ENCODE measurements at regions not wholly inside any gene's neighbourhood (a gene's known extent, or its start where the extent isn't known, plus 50 kb on each side); places are given as distances from the start of the nearest gene placed in this dataset.

DNA sequence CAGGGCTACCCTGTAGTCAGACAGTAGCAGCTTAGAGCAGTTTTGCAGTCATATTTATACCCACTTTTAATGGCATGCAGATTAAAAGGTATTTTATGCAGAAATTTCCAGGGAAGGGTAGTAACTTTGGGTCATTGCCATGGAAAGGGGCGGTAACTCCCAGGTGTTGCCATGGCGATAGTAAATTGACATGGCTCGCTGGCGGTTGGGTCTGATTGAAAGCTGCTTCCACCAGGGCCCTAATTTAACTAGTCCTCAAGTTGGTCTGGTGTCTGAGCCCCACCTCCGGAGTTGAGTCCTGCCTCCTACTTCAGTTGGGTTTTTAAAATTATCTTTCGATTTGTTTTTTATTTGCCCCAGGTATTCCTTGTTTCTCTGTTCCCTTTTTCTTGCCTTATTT is 70.1 kb downstream of the NAA11 start:
- intact Hi-C loops (cut with DNase I; ENCODE audit: low total_unique reads): no loop called here
- no peak overlapping the region for H3K27ac ChIP-seq
- WGBS, 5 donors: 69 to 81% (median 74%) methylated on average over 6 of the region's 6 CpGs
- TF ChIP-seq EP300 (IDR thresholded peaks at IDR 0.05): no peak
- TF ChIP-seq POLR2A (IDR thresholded peaks at IDR 0.05): no peak
- TF ChIP-seq, protein P1, sequence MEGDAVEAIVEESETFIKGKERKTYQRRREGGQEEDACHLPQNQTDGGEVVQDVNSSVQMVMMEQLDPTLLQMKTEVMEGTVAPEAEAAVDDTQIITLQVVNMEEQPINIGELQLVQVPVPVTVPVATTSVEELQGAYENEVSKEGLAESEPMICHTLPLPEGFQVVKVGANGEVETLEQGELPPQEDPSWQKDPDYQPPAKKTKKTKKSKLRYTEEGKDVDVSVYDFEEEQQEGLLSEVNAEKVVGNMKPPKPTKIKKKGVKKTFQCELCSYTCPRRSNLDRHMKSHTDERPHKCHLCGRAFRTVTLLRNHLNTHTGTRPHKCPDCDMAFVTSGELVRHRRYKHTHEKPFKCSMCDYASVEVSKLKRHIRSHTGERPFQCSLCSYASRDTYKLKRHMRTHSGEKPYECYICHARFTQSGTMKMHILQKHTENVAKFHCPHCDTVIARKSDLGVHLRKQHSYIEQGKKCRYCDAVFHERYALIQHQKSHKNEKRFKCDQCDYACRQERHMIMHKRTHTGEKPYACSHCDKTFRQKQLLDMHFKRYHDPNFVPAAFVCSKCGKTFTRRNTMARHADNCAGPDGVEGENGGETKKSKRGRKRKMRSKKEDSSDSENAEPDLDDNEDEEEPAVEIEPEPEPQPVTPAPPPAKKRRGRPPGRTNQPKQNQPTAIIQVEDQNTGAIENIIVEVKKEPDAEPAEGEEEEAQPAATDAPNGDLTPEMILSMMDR (IDR thresholded peaks at IDR 0.05): no peak
- no peak for TF ChIP-seq POLR2AphosphoS5 (IDR thresholded peaks at IDR 0.05)
- H3K4me1 ChIP-seq: no peaks in the 10 kb centered on the region
- DNase-seq: no peak
- H3K4me3 ChIP-seq: no peak overlapping the region
- H3K36me3 ChIP-seq: no peaks in the 10 kb centered on the region
- no peaks in the 10 kb centered on the region for H3K27me3 ChIP-seq
- peaks cover 0 to 7% (median 0%) of the 10 kb centered on the region in 4 donors for H3K9me3 ChIP-seq

DNA sequence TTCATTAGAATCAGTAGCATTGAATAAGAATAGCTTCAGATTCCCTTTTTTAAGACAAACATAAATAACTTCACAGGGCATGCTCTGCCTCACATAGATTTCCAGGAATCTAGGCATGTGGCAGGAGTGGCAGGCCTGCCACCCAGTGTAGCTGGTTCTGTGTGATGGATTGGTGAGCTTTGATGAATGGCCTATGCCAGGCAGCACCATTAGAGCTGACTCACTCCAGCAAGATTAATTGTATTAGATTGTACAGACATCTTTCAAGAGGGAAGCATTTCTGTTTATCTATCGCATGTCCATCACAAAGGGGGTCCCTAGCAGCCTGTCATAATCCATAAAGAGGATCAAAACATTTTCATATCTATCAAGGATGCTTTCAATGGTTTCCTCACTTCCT is 71.9 kb downstream of the NAA11 start:
- H3K27ac ChIP-seq: no peak overlapping the region
- H3K4me3 ChIP-seq: no peak overlapping the region
- 75 to 100% (median 89%) methylated on average over 1 of the region's 1 CpG for WGBS, 5 donors
- H3K36me3 ChIP-seq: no peaks in the 10 kb centered on the region
- DNase-seq: no peak
- intact Hi-C loops (cut with DNase I; ENCODE audit: low total_unique reads): no loop called here
- no peaks in the 10 kb centered on the region for H3K4me1 ChIP-seq
- TF ChIP-seq, protein P1 (IDR thresholded peaks at IDR 0.05): no peak
- TF ChIP-seq POLR2AphosphoS5 (IDR thresholded peaks at IDR 0.05) (no peak), POLR2A (IDR thresholded peaks at IDR 0.05) (no peak), EP300 (IDR thresholded peaks at IDR 0.05) (no peak)
- H3K27me3 ChIP-seq: no peaks in the 10 kb centered on the region
- peaks cover 0 to 7% (median 0%) of the 10 kb centered on the region in 4 donors for H3K9me3 ChIP-seq

GRCh38 chr4:79253168-79253567 is 72.7 kb downstream of the NAA11 start:
- intact Hi-C loops (cut with DNase I; ENCODE audit: low total_unique reads): no loop called here
- H3K27ac ChIP-seq: no peak overlapping the region
- no peaks in the 10 kb centered on the region for H3K36me3 ChIP-seq
- H3K4me3 ChIP-seq: no peak overlapping the region
- no peak for DNase-seq
- no peaks in the 10 kb centered on the region for H3K4me1 ChIP-seq
- peaks cover 0 to under 1% (median 0%) of the 10 kb centered on the region in 4 donors for H3K9me3 ChIP-seq
- TF ChIP-seq POLR2AphosphoS5 (IDR thresholded peaks at IDR 0.05): no peak
- no peak for TF ChIP-seq POLR2A (IDR thresholded peaks at IDR 0.05)
- TF ChIP-seq, protein P1 (IDR thresholded peaks at IDR 0.05): no peak
- TF ChIP-seq EP300 (IDR thresholded peaks at IDR 0.05): no peak
- no peaks in the 10 kb centered on the region for H3K27me3 ChIP-seq

DNA sequence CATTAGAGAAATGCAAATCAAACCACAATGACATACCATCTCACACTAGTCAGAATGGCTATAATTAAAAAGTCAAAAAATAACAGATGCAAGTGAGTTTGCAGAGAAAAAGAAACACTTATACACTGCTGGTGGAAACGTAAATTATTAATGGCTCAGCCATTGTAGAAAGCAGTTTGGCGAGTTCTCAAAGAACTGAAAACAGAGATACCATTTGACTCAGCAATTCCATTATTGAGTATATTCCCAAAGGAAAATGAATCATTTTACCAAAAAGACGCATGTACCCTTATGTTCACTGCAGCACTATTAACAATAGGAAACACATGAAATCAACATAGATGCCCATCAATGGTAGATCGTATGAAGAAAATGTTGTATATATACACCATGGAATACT is 75.0 kb downstream of the NAA11 start:
- no peak for DNase-seq
- 81 to 90% (median 86%) methylated on average over 4 of the region's 4 CpGs for WGBS, 5 donors
- Histone ChIP-seq H3K36me3 (no peaks in the 10 kb centered on the region), H3K27me3 (no peaks in the 10 kb centered on the region), H3K4me3 (no peak overlapping the region), H3K9me3 (no peaks in the 10 kb centered on the region), H3K4me1 (no peaks in the 10 kb centered on the region), H3K27ac (no peak overlapping the region)
- intact Hi-C loops (cut with DNase I; ENCODE audit: low total_unique reads): no loop called here
- TF ChIP-seq EP300 (IDR thresholded peaks at IDR 0.05): no peak
- TF ChIP-seq POLR2AphosphoS5 (IDR thresholded peaks at IDR 0.05): no peak
- TF ChIP-seq, protein P1 (IDR thresholded peaks at IDR 0.05): no peak
- TF ChIP-seq POLR2A (IDR thresholded peaks at IDR 0.05): no peak

All from stomach (tissue), 8 donors.